CD4-positive, CD25-positive, alpha-beta regulatory T cell (primary cell): ENCODE measurements at regions not wholly inside any gene's neighbourhood (a gene's known extent, or its start where the extent isn't known, plus 50 kb on each side); places are given as distances from the start of the nearest gene placed in this dataset.
A peak's percentile ranks its signal among the peaks of the same experiment; 100 is the strongest.

Source experiments
- ATAC-seq, 2 donors: fragments of 150-1000 bp; cut with Tn5 transposase; one replicate each; pipeline ENCODE4 v1.10.0; 2021; ENCODE audit warnings: low read depth in 2 of 2, moderate number of reproducible peaks in 2 of 2, moderate library complexity in 1 of 2
- DNase-seq, 3 donors: peaks; one replicate each; pipeline versions ENCODE4 v3.0.0 to v3.0.0-alpha.2; 2012 to 2022; ENCODE audit warnings: mixed read lengths in 1 of 3
- H3K27ac ChIP-seq: one replicate; pipeline ENCODE4 v1.7.0; 2013; ENCODE audit warnings: mild to moderate bottlenecking, low read length; ENCODE audit not compliant: insufficient read depth, poor library complexity, severe bottlenecking
- H3K27me3 ChIP-seq: one replicate; pipeline ENCODE4 v1.7.0; 2013; ENCODE audit warnings: low read length; ENCODE audit not compliant: control insufficient read depth, insufficient read depth
- H3K36me3 ChIP-seq: one replicate; pipeline ENCODE4 v1.7.0; 2013; ENCODE audit warnings: mild to moderate bottlenecking, low read length, moderate library complexity; ENCODE audit not compliant: control insufficient read depth, insufficient read depth
- H3K4me1 ChIP-seq: 2 replicates; pipeline ENCODE4 v1.7.0; 2013; ENCODE audit warnings: mild to moderate bottlenecking, low read length; ENCODE audit not compliant: insufficient read depth, control insufficient read depth, poor library complexity, severe bottlenecking
- H3K4me3 ChIP-seq: one replicate; pipeline ENCODE4 v1.7.0; 2013; ENCODE audit warnings: low read depth, mild to moderate bottlenecking, low read length, moderate library complexity
- H3K9me3 ChIP-seq, 2 experiments: 1 replicate in 1 of 2; 2 replicates in 1 of 2; pipeline ENCODE4 v1.7.0; 2013; ENCODE audit warnings: low read length in 2 of 2, mild to moderate bottlenecking in 1 of 2, moderate library complexity in 1 of 2; ENCODE audit not compliant: control insufficient read depth in 2 of 2
- H3K27ac Mint-ChIP-seq, 3 donors: one replicate each; pipeline ENCODE4 v1.8.0; 2020 to 2022; ENCODE audit warnings: mild to moderate bottlenecking in 3 of 3, mixed read lengths in 3 of 3, moderate library complexity in 2 of 3
- H3K27me3 Mint-ChIP-seq: one replicate; pipeline ENCODE4 v1.8.0; 2022; ENCODE audit warnings: mild to moderate bottlenecking, mixed read lengths
- H3K36me3 Mint-ChIP-seq: one replicate; pipeline ENCODE4 v1.8.0; 2020; ENCODE audit warnings: mixed read lengths
- H3K4me1 Mint-ChIP-seq, 4 donors: one replicate each; pipeline ENCODE4 v1.8.0; 2020 to 2022; ENCODE audit warnings: mixed read lengths in 4 of 4, mild to moderate bottlenecking in 1 of 4
- H3K4me3 Mint-ChIP-seq, 4 donors: one replicate each; pipeline ENCODE4 v1.8.0; 2020 to 2022; ENCODE audit warnings: mild to moderate bottlenecking in 4 of 4, mixed read lengths in 4 of 4, moderate library complexity in 3 of 4
- H3K9me3 Mint-ChIP-seq, 7 donors: one replicate each; pipeline ENCODE4 v1.8.0; 2020 to 2022; ENCODE audit warnings: mixed read lengths in 7 of 7, mild to moderate bottlenecking in 3 of 7, moderate library complexity in 2 of 7

- no peaks in the 10 kb centered on the region for H3K36me3 ChIP-seq
- peak overlapping the region; percentile 16 for H3K27ac ChIP-seq
- peaks cover 32 to 64% (median 46%) of the 10 kb centered on the region in 4 donors for H3K4me1 Mint-ChIP-seq
- ATAC-seq (peak; percentile 80 to 81), DNase-seq (peak in 2 of 3 donors; percentile 30 to 73)
- H3K27ac Mint-ChIP-seq = peak overlapping the region; percentile 88 to 95 (median 91)
- no peaks in the 10 kb centered on the region for H3K9me3 ChIP-seq
- H3K4me1 ChIP-seq = peaks cover 30% of the 10 kb centered on the region
- H3K4me3 Mint-ChIP-seq = peak overlapping the region in 3 of 4 donors; percentile 55 to 66 (median 60)
- H3K4me3 ChIP-seq = peak overlapping the region; percentile 69
- peaks cover 0 to 4% (median 0%) of the 10 kb centered on the region in 7 donors for H3K9me3 Mint-ChIP-seq
- H3K27me3 Mint-ChIP-seq = no peaks in the 10 kb centered on the region
- no peaks in the 10 kb centered on the region for H3K27me3 ChIP-seq
- H3K36me3 Mint-ChIP-seq = no peaks in the 10 kb centered on the region
These were observed 180.5 kb downstream of the CAND1 start for GRCh38 chr12:67449591-67450052.

- Histone ChIP-seq H3K4me1 (peaks cover 30% of the 10 kb centered on the region), H3K27ac (no peak overlapping the region), H3K27me3 (no peaks in the 10 kb centered on the region), H3K9me3 (no peaks in the 10 kb centered on the region), H3K36me3 (no peaks in the 10 kb centered on the region), H3K4me3 (no peak overlapping the region)
- ATAC-seq (no peak), DNase-seq (no peak)
- H3K36me3 Mint-ChIP-seq = no peaks in the 10 kb centered on the region
- peak overlapping the region in 3 of 4 donors; percentile 18 to 55 (median 40) for H3K4me3 Mint-ChIP-seq
- H3K27ac Mint-ChIP-seq = peak overlapping the region; percentile 51 to 95 (median 91)
- H3K4me1 Mint-ChIP-seq = peaks cover 32 to 64% (median 46%) of the 10 kb centered on the region in 4 donors
- no peaks in the 10 kb centered on the region for H3K27me3 Mint-ChIP-seq
- H3K9me3 Mint-ChIP-seq = peaks cover 0 to 4% (median 0%) of the 10 kb centered on the region in 7 donors
These were observed 181.3 kb downstream of the CAND1 start for GRCh38 chr12:67450441-67450840.

GRCh38 chr12:67451206-67451605, 182.0 kb downstream of the CAND1 start:
- H3K9me3 Mint-ChIP-seq = peaks cover 0 to 4% (median 0%) of the 10 kb centered on the region in 7 donors
- H3K36me3 Mint-ChIP-seq = no peaks in the 10 kb centered on the region
- Histone ChIP-seq H3K4me3 (no peak overlapping the region), H3K9me3 (no peaks in the 10 kb centered on the region), H3K27ac (no peak overlapping the region), H3K4me1 (peaks cover 30% of the 10 kb centered on the region), H3K36me3 (no peaks in the 10 kb centered on the region), H3K27me3 (no peaks in the 10 kb centered on the region)
- no peaks in the 10 kb centered on the region for H3K27me3 Mint-ChIP-seq
- H3K4me1 Mint-ChIP-seq = peaks cover 32 to 64% (median 46%) of the 10 kb centered on the region in 4 donors
- DNase-seq (no peak), ATAC-seq (no peak)
- peak overlapping the region in 2 of 4 donors; percentile 8 to 42 for H3K4me3 Mint-ChIP-seq
- H3K27ac Mint-ChIP-seq = peak overlapping the region in 2 of 3 donors; percentile 59 to 95

- Histone ChIP-seq H3K4me3 (no peak overlapping the region), H3K9me3 (no peaks in the 10 kb centered on the region), H3K27ac (no peak overlapping the region), H3K4me1 (peaks cover 30% of the 10 kb centered on the region), H3K27me3 (no peaks in the 10 kb centered on the region), H3K36me3 (no peaks in the 10 kb centered on the region)
- peaks cover 31 to 60% (median 46%) of the 10 kb centered on the region in 4 donors for H3K4me1 Mint-ChIP-seq
- DNase-seq = peak in 1 of 3 donors; percentile 48
- H3K27ac Mint-ChIP-seq = peak overlapping the region; percentile 45 to 85 (median 76)
- no peaks in the 10 kb centered on the region for H3K36me3 Mint-ChIP-seq
- peak overlapping the region in 3 of 4 donors; percentile 16 to 37 (median 22) for H3K4me3 Mint-ChIP-seq
- ATAC-seq = no peak
- no peaks in the 10 kb centered on the region for H3K27me3 Mint-ChIP-seq
- peaks cover 0 to 4% (median 0%) of the 10 kb centered on the region in 7 donors for H3K9me3 Mint-ChIP-seq
These were observed 183.1 kb downstream of the CAND1 start for GRCh38 chr12:67452119-67452805.

- Mint-ChIP-seq H3K4me1 (peaks cover 27 to 57% (median 47%) of the 10 kb centered on the region in 4 donors), H3K9me3 (peaks cover 0 to 2% (median 0%) of the 10 kb centered on the region in 7 donors), H3K27me3 (no peaks in the 10 kb centered on the region), H3K36me3 (no peaks in the 10 kb centered on the region), H3K27ac (peak overlapping the region in 2 of 3 donors; percentile 0 to 45), H3K4me3 (no peak overlapping the region)
- Histone ChIP-seq H3K4me1 (peaks cover 30% of the 10 kb centered on the region), H3K27me3 (no peaks in the 10 kb centered on the region), H3K9me3 (no peaks in the 10 kb centered on the region), H3K4me3 (no peak overlapping the region), H3K36me3 (no peaks in the 10 kb centered on the region), H3K27ac (no peak overlapping the region)
- ATAC-seq = no peak
- no peak for DNase-seq
These were observed 184.0 kb downstream of the CAND1 start for GRCh38 chr12:67453191-67453590.

- no peaks in the 10 kb centered on the region for H3K9me3 ChIP-seq
- no peak overlapping the region for H3K4me3 ChIP-seq
- H3K27ac ChIP-seq = no peak overlapping the region
- ATAC-seq (no peak), DNase-seq (no peak)
- H3K4me1 ChIP-seq = peaks cover 13% of the 10 kb centered on the region
- Mint-ChIP-seq H3K27me3 (peaks cover 10% of the 10 kb centered on the region), H3K9me3 (peaks cover 0 to 2% (median 0%) of the 10 kb centered on the region in 7 donors), H3K4me3 (no peak overlapping the region), H3K4me1 (peaks cover 11 to 39% (median 29%) of the 10 kb centered on the region in 4 donors), H3K27ac (no peak overlapping the region), H3K36me3 (no peaks in the 10 kb centered on the region)
- peaks cover 4% of the 10 kb centered on the region for H3K27me3 ChIP-seq
- no peaks in the 10 kb centered on the region for H3K36me3 ChIP-seq
These were observed 186.1 kb downstream of the CAND1 start for GRCh38 chr12:67455236-67455635.

- DNase-seq (no peak), ATAC-seq (no peak)
- Histone ChIP-seq H3K4me3 (no peak overlapping the region), H3K9me3 (no peaks in the 10 kb centered on the region), H3K27ac (no peak overlapping the region), H3K36me3 (no peaks in the 10 kb centered on the region), H3K4me1 (peaks cover 6% of the 10 kb centered on the region), H3K27me3 (peaks cover 4% of the 10 kb centered on the region)
- Mint-ChIP-seq H3K27me3 (peaks cover 10% of the 10 kb centered on the region), H3K4me3 (no peak overlapping the region), H3K4me1 (peaks cover 11 to 27% (median 19%) of the 10 kb centered on the region in 4 donors), H3K9me3 (peaks cover 0 to 2% (median 0%) of the 10 kb centered on the region in 7 donors), H3K36me3 (no peaks in the 10 kb centered on the region), H3K27ac (no peak overlapping the region)
These were observed 187.3 kb downstream of the CAND1 start for GRCh38 chr12:67456431-67456901.
